ENCODE measurements at regions not wholly inside any gene's neighbourhood (a gene's known extent, or its start where the extent isn't known, plus 50 kb on each side); places are given as distances from the start of the nearest gene placed in this dataset.

DNA sequence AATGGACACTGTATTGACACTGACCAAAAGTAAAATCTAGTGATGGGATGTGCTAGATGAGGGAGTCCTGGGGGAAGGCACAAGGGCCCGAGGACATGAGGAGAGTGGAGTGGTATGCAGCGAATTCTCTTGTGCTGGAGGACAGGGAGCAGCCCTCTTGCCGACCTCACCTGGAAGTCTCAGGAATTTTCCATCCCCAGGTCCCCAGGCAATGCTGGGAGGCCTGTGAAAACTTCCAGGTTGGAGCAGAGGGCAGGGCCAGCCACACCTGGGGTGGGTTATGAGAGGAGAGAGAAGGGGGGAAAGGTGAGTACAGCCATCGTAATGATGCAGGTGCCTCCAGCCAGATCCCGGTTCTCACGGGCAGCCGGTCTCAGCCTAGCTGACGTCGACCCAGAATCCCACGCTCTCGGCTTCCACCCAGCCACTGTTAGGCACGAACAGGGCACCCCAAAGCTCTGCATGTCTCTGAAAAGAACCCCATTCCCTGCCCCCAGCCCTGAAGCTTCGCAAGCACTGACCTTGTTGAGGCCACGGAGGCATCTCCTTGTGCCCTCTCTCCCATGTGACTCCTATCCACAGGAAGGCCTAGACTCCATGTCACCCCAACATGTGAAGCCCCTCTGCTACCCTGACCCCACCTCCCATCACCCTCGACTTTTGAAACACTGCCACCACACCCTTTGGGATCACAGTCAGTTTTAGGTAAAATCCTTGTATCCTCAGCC lies 239.7 kb upstream of the MYO3A start:
- no peaks in the 10 kb centered on the region for H3K36me3 ChIP-seq (ENCODE audit: control insufficient read depth in 2 of 2, insufficient read depth in 2 of 2, low read length in 2 of 2)
- no peak overlapping the region for H3K4me3 ChIP-seq (ENCODE audit: low read length in 2 of 2)
- no peak overlapping the region for H3K27ac ChIP-seq (ENCODE audit: low read length)
- no peak overlapping the region for H3K9ac ChIP-seq (ENCODE audit: low read length in 2 of 2)
- no peaks in the 10 kb centered on the region for H3K27me3 ChIP-seq (ENCODE audit: control insufficient read depth in 1 of 2, insufficient read depth in 2 of 2, low read length in 2 of 2)
- peaks cover 0 to 3% of the 10 kb centered on the region in 2 donors for H3K9me3 ChIP-seq (ENCODE audit: control insufficient read depth in 2 of 2, low read length in 2 of 2)
- H3K4me1 ChIP-seq (ENCODE audit: control insufficient read depth, insufficient read depth, low read length): no peaks in the 10 kb centered on the region

DNA sequence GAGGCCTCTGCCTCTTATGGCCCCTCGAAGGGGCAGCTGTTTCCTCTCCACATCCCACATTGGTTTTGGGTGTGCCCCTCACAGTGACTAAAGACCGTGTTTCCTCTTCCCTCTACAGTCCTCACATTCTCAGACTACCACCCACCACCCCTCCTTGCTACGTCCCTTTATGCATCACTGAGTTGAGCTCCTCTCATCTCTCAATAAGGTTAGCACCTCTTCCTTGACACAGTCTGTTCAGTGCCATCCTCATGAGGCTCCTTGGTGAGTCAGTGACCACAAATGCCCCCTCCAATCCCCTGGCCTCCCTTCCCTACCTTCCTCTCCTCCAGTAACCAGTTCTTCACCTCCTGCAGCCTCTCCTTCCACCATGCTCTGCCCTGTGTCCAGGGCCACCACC lies 239.1 kb upstream of the MYO3A start:
- Histone ChIP-seq H3K9ac (ENCODE audit: low read length in 2 of 2) (no peak overlapping the region), H3K27ac (ENCODE audit: low read length) (no peak overlapping the region), H3K4me3 (ENCODE audit: low read length in 2 of 2) (no peak overlapping the region), H3K27me3 (ENCODE audit: control insufficient read depth in 1 of 2, insufficient read depth in 2 of 2, low read length in 2 of 2) (no peaks in the 10 kb centered on the region), H3K4me1 (ENCODE audit: control insufficient read depth, insufficient read depth, low read length) (no peaks in the 10 kb centered on the region), H3K36me3 (ENCODE audit: control insufficient read depth in 2 of 2, insufficient read depth in 2 of 2, low read length in 2 of 2) (no peaks in the 10 kb centered on the region), H3K9me3 (ENCODE audit: control insufficient read depth in 2 of 2, low read length in 2 of 2) (peaks cover 0 to 3% of the 10 kb centered on the region in 2 donors)

- Histone ChIP-seq H3K36me3 (ENCODE audit: control insufficient read depth in 2 of 2, insufficient read depth in 2 of 2, low read length in 2 of 2) (no peaks in the 10 kb centered on the region), H3K27me3 (ENCODE audit: control insufficient read depth in 1 of 2, insufficient read depth in 2 of 2, low read length in 2 of 2) (no peaks in the 10 kb centered on the region), H3K27ac (ENCODE audit: low read length) (no peak overlapping the region), H3K9me3 (ENCODE audit: control insufficient read depth in 2 of 2, low read length in 2 of 2) (peaks cover 0 to 3% of the 10 kb centered on the region in 2 donors), H3K4me3 (ENCODE audit: low read length in 2 of 2) (no peak overlapping the region), H3K4me1 (ENCODE audit: control insufficient read depth, insufficient read depth, low read length) (no peaks in the 10 kb centered on the region), H3K9ac (ENCODE audit: low read length in 2 of 2) (no peak overlapping the region)
These were observed 238.4 kb upstream of the MYO3A start for GRCh38 chr10:25695586-25695985.

DNA sequence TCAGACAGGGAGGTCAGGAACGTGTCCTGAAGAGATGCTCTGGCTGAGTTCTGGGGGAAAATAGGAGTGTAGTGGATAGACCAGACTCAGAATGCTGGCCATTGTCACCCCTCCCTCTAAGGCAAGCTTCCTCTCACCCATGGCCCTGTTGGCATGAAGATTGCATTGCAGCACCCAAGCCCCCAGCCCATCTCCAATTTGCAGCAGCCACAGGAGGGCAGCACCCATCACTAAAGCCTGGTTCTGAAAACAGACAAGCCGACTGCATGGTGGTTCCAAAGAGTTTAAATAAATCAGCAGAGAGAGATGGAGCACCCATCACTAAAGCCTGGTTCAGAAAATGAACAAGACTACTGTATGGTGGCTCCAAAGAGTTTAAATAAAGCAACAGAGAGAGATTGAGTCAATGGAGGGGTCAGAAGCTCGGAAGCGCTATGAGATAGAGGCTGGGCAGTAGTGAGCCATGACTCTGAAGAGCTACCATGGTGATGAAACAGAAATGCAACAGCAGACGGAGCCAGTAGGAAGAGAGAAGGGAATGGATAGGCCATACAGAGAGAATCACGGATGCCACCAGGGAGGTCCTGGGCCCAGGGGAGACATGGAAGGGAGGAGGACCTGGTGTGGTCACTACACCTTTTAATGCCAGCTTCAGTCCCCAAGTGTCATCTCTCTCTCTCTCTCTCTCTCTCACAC lies 237.9 kb upstream of the MYO3A start:
- H3K27ac ChIP-seq (ENCODE audit: low read length): no peak overlapping the region
- no peaks in the 10 kb centered on the region for H3K27me3 ChIP-seq (ENCODE audit: control insufficient read depth in 1 of 2, insufficient read depth in 2 of 2, low read length in 2 of 2)
- H3K36me3 ChIP-seq (ENCODE audit: control insufficient read depth in 2 of 2, insufficient read depth in 2 of 2, low read length in 2 of 2): no peaks in the 10 kb centered on the region
- peaks cover 0 to under 1% of the 10 kb centered on the region in 2 donors for H3K9me3 ChIP-seq (ENCODE audit: control insufficient read depth in 2 of 2, low read length in 2 of 2)
- no peak overlapping the region for H3K4me3 ChIP-seq (ENCODE audit: low read length in 2 of 2)
- H3K4me1 ChIP-seq (ENCODE audit: control insufficient read depth, insufficient read depth, low read length): no peaks in the 10 kb centered on the region
- H3K9ac ChIP-seq (ENCODE audit: low read length in 2 of 2): no peak overlapping the region

DNA sequence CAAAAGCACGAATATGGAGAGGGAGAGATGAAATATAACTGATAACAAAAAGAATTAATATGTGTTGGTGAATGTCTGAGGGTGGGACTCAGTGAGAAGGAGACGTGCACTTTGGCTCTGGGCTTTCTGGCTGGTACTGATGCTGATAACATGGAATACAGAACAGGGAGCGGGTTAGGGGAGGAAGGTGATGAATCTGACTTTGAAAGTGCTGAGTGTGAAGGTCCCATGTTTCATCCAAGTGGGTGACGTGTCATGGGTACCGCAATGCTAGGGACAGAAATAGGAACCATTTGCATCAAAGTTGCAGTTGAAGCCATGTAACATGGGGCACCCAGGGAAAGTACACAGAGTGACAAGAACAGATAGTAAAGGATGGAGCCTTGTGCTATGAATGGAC lies 236.6 kb upstream of the MYO3A start:
- Histone ChIP-seq H3K27me3 (ENCODE audit: control insufficient read depth in 1 of 2, insufficient read depth in 2 of 2, low read length in 2 of 2) (no peaks in the 10 kb centered on the region), H3K36me3 (ENCODE audit: control insufficient read depth in 2 of 2, insufficient read depth in 2 of 2, low read length in 2 of 2) (no peaks in the 10 kb centered on the region), H3K4me3 (ENCODE audit: low read length in 2 of 2) (no peak overlapping the region)

GRCh38 chr10:25698638-25699037 lies 235.4 kb upstream of the MYO3A start:
- Histone ChIP-seq H3K4me3 (ENCODE audit: low read length in 2 of 2) (no peak overlapping the region), H3K4me1 (ENCODE audit: control insufficient read depth, insufficient read depth, low read length) (no peaks in the 10 kb centered on the region), H3K9me3 (ENCODE audit: control insufficient read depth in 2 of 2, low read length in 2 of 2) (no peaks in the 10 kb centered on the region), H3K27me3 (ENCODE audit: control insufficient read depth in 1 of 2, insufficient read depth in 2 of 2, low read length in 2 of 2) (no peaks in the 10 kb centered on the region), H3K27ac (ENCODE audit: low read length) (no peak overlapping the region), H3K36me3 (ENCODE audit: control insufficient read depth in 2 of 2, insufficient read depth in 2 of 2, low read length in 2 of 2) (no peaks in the 10 kb centered on the region), H3K9ac (ENCODE audit: low read length in 2 of 2) (no peak overlapping the region)

More for the DNA sequence above, 236.6 kb upstream of the MYO3A start:
- H3K9me3 ChIP-seq (ENCODE audit: control insufficient read depth in 2 of 2, low read length in 2 of 2): no peaks in the 10 kb centered on the region
- no peak overlapping the region for H3K27ac ChIP-seq (ENCODE audit: low read length)
- no peak overlapping the region for H3K9ac ChIP-seq (ENCODE audit: low read length in 2 of 2)
- H3K4me1 ChIP-seq (ENCODE audit: control insufficient read depth, insufficient read depth, low read length): no peaks in the 10 kb centered on the region

GRCh38 chr10:25699631-25700030 lies 234.4 kb upstream of the MYO3A start:
- H3K36me3 ChIP-seq (ENCODE audit: control insufficient read depth in 2 of 2, insufficient read depth in 2 of 2, low read length in 2 of 2): no peaks in the 10 kb centered on the region
- no peak overlapping the region for H3K9ac ChIP-seq (ENCODE audit: low read length in 2 of 2)
- no peak overlapping the region for H3K27ac ChIP-seq (ENCODE audit: low read length)
- H3K9me3 ChIP-seq (ENCODE audit: control insufficient read depth in 2 of 2, low read length in 2 of 2): no peaks in the 10 kb centered on the region
- no peak overlapping the region for H3K4me3 ChIP-seq (ENCODE audit: low read length in 2 of 2)
- no peaks in the 10 kb centered on the region for H3K4me1 ChIP-seq (ENCODE audit: control insufficient read depth, insufficient read depth, low read length)
- H3K27me3 ChIP-seq (ENCODE audit: control insufficient read depth in 1 of 2, insufficient read depth in 2 of 2, low read length in 2 of 2): no peaks in the 10 kb centered on the region

DNA sequence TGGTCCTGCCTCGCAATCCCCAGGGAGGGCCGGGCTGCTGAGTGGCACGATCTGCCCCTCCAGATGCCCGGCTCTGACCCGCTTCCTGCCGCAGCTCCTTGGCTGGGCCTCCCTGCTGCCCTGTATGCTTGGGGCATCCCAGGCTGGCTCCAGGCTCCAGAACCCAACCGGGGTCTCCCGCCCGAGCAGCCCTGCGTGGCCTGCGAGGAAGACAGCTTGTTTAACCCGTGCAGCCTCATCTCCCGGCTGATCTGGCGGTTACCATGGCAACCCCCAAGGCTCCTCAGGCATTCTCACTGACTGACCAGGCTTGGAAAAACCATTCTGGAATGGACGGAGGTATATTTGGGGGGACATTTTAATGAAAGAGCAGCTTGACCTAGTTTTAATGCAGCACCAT lies 232.4 kb upstream of the MYO3A start:
- H3K27ac ChIP-seq (ENCODE audit: low read length): no peak overlapping the region
- no peaks in the 10 kb centered on the region for H3K27me3 ChIP-seq (ENCODE audit: control insufficient read depth in 1 of 2, insufficient read depth in 2 of 2, low read length in 2 of 2)
- no peak overlapping the region for H3K4me3 ChIP-seq (ENCODE audit: low read length in 2 of 2)
- H3K9me3 ChIP-seq (ENCODE audit: control insufficient read depth in 2 of 2, low read length in 2 of 2): no peaks in the 10 kb centered on the region
- H3K9ac ChIP-seq (ENCODE audit: low read length in 2 of 2): no peak overlapping the region
- H3K36me3 ChIP-seq (ENCODE audit: control insufficient read depth in 2 of 2, insufficient read depth in 2 of 2, low read length in 2 of 2): no peaks in the 10 kb centered on the region
- no peaks in the 10 kb centered on the region for H3K4me1 ChIP-seq (ENCODE audit: control insufficient read depth, insufficient read depth, low read length)

- no peak overlapping the region for H3K27ac ChIP-seq (ENCODE audit: low read length)
- no peak overlapping the region for H3K4me3 ChIP-seq (ENCODE audit: low read length in 2 of 2)
- no peaks in the 10 kb centered on the region for H3K27me3 ChIP-seq (ENCODE audit: control insufficient read depth in 1 of 2, insufficient read depth in 2 of 2, low read length in 2 of 2)
- H3K9me3 ChIP-seq (ENCODE audit: control insufficient read depth in 2 of 2, low read length in 2 of 2): no peaks in the 10 kb centered on the region
- H3K36me3 ChIP-seq (ENCODE audit: control insufficient read depth in 2 of 2, insufficient read depth in 2 of 2, low read length in 2 of 2): no peaks in the 10 kb centered on the region
- H3K9ac ChIP-seq (ENCODE audit: low read length in 2 of 2): no peak overlapping the region
- no peaks in the 10 kb centered on the region for H3K4me1 ChIP-seq (ENCODE audit: control insufficient read depth, insufficient read depth, low read length)
These were observed 229.4 kb upstream of the MYO3A start for GRCh38 chr10:25704622-25705021.

DNA sequence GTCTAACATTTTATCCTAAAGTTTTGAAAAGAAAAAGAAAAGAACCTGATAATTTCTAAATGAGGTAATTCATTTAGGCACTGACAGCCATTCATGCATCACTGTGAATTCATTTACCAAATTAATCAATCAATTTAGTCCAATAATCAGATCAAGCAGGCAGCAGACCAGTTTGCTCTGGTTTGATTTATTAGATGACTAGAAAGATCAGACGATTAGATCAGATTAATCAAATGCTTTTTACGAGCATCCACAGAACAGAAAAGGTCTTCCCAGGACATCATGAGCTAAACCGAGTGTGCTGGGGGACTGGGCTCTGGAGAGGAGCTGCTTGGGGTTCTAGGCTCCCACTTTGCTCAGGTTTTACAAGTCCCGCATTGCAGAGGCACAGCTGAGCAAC lies 226.5 kb upstream of the MYO3A start:
- H3K9me3 ChIP-seq (ENCODE audit: control insufficient read depth in 2 of 2, low read length in 2 of 2): no peaks in the 10 kb centered on the region
- no peaks in the 10 kb centered on the region for H3K27me3 ChIP-seq (ENCODE audit: control insufficient read depth in 1 of 2, insufficient read depth in 2 of 2, low read length in 2 of 2)
- H3K4me1 ChIP-seq (ENCODE audit: control insufficient read depth, insufficient read depth, low read length): no peaks in the 10 kb centered on the region
- no peaks in the 10 kb centered on the region for H3K36me3 ChIP-seq (ENCODE audit: control insufficient read depth in 2 of 2, insufficient read depth in 2 of 2, low read length in 2 of 2)
- no peak overlapping the region for H3K27ac ChIP-seq (ENCODE audit: low read length)
- no peak overlapping the region for H3K4me3 ChIP-seq (ENCODE audit: low read length in 2 of 2)
- H3K9ac ChIP-seq (ENCODE audit: low read length in 2 of 2): no peak overlapping the region

Measured in stomach smooth muscle (tissue), 2 donors.